GM12873 (cell line): ENCODE measurements at regions not wholly inside any gene's neighbourhood (a gene's known extent, or its start where the extent isn't known, plus 50 kb on each side); places are given as distances from the start of the nearest gene placed in this dataset.

Experiments
- TF ChIP-seq, protein P1 (sequence below): IDR thresholded peaks from 2 replicates; pipeline ENCODE4 v1.5.1; 2012; ENCODE audit warnings: low read depth, mild to moderate bottlenecking, moderate library complexity, low read length, control low read depth; ENCODE audit not compliant: insufficient read depth; ENCODE audit errors: missing control alignments

DNA sequence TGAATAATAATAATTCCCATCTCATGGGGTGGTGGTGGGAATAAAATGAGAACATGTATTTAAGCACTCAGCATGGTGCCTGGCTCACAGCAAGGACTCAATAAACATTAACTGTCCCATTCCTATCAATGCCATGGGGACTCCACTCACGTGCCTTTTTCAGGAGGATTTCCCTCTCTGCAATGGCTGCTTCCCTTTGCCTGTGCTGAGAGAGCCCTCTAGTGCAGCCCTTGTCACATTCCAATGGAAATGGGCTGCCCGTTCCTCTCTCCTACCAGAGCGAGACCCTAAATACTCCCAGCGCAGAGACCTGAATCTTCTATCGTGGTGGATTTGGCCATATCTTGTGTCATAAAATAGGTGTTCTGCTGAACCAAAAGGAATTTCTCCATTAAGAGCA lies 621.5 kb upstream of the B3GAT1 start:
- TF ChIP-seq, protein P1, sequence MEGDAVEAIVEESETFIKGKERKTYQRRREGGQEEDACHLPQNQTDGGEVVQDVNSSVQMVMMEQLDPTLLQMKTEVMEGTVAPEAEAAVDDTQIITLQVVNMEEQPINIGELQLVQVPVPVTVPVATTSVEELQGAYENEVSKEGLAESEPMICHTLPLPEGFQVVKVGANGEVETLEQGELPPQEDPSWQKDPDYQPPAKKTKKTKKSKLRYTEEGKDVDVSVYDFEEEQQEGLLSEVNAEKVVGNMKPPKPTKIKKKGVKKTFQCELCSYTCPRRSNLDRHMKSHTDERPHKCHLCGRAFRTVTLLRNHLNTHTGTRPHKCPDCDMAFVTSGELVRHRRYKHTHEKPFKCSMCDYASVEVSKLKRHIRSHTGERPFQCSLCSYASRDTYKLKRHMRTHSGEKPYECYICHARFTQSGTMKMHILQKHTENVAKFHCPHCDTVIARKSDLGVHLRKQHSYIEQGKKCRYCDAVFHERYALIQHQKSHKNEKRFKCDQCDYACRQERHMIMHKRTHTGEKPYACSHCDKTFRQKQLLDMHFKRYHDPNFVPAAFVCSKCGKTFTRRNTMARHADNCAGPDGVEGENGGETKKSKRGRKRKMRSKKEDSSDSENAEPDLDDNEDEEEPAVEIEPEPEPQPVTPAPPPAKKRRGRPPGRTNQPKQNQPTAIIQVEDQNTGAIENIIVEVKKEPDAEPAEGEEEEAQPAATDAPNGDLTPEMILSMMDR, result no peak

DNA sequence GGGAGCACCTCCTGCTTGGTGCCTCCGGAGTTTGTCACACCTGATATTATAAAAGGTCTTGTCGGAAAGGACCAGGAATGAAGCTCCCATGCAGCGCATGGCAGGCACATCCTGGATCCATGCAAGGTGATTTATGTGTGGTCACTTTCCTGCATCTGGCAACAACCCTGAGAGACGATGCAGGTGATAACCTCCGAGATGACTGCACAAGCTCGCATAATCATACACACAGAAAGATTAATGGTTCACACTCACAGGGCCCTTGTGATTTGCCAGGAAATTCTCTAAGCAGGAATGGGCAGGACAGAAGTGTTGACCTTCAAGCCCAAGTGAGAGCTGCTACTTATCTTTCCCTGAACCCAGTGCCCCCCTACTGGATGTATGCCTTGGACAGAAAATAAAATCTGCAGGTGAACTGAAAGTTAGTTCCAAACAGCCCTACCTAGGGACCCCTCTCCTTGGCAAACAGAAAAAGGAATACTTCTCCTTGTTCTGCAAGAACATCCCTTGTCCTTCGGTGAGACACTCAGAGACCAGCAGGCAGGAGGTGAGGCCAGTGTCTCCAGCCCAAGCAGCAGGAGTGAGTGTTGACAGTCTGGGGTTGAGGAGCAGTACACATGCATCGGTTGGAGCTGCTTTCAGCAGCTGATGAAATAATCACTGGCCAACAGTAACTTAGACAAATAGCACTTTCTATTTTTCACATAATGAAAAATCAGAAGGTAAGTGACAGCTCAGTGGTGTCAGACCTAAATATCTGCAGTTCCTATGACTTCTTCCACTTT lies 619.4 kb upstream of the B3GAT1 start:
- TF ChIP-seq, protein P1, result no peak

DNA sequence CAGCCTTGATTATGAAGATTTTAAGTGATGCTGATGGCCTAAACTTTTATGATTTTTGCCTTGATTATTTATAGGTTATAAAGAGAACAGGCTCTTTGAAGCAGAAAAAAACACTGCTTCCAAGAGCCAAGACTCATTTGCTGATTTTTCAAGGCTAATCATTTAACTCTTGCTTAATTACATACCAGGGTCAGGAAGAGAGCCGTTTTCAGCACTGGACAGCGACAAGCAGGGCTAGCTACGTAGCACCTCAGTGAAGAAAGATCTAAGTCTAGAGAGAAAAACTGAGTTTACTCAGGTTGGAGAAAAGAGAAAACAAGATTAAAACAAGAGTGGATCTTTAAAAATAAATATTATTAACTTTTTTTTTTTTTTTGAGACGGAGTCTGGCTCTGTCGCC lies 615.4 kb upstream of the B3GAT1 start:
- TF ChIP-seq, protein P1, result no peak

DNA sequence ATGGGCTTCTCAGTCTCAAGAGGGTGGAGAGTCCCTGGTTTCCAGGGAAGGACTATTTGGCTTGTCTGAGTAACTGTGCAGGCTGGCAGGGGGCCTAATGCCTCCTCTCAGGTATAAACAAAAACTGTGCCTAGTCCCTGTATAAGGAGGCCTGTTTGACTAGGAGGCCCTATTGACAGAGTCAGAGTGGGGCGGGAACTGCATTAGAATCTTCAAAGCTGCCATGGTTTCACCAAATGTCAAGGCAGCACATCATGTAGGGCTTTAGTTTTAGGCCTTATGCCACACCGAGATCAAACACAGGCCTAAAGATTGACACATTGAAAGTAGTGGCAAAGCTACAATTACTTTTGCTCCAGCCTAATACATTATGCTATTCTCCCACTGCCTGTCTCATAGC lies 611.5 kb upstream of the B3GAT1 start:
- TF ChIP-seq, protein P1, result no peak

DNA sequence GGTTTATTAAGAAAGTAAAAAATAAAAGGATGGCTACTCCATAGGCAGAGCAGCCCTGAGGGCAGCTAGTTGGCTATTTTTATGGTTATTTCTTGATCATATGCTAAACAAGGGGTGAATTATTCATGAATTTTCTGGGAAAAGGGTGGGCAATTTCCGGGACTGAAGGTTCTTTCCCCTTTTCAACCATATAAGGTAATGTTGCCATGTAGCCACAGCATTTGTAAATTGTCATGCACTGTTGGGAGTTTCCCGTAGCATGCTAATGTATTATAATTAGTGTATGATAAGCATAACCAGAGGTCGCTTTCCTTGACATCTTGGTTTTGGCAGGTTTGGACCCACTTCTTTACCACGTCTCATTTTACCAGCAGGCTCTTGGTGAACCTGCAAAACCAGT lies 610.4 kb upstream of the B3GAT1 start:
- TF ChIP-seq, protein P1, result no peak

DNA sequence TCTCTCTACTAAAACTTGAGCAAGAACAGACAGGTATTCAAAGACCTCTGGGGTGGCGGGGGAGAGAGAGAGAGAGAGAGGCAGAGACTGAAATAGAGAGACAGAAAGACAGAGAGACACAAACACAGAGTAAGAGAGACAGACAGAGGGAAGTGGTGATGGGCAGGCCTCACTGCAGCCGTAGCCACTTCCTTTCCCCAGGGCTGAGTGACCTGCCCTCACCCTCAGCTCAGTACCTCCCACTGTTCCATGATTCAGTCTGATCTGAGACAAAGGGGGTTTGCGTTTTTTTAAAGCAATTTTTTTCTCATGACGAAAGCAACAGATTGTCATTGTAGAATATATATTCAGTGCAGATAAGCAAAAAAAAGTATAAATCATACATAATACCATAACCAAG lies 607.9 kb upstream of the B3GAT1 start:
- TF ChIP-seq, protein P1, result no peak

DNA sequence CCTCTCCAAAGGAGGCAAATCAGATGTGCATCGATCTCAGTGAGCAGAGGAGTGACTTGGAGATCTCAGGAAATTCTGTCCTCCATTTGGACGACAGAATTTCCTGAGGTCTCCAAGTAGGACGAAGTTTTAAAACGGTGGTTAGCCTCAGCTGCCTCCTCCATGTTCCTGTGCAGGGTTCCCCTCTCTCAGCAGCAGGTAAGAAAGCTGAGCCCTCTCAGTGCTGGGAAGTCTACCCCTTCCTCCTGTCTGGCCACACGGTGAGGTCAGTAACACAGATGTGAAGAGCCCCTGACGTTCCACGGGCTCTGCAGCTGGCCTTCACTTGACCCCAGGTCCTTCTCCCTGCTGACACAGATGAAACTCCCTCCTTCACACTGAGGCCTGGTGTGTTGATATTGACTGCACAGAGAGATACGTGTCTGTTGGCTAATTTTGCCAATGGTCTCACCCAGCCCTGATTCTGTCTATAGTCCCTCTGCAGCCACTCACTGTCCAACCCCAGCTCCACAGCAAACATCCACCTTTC lies 607.4 kb upstream of the B3GAT1 start:
- TF ChIP-seq, protein P1, result no peak
